ENCODE measurements at regions not wholly inside any gene's neighbourhood (a gene's known extent, or its start where the extent isn't known, plus 50 kb on each side); places are given as distances from the start of the nearest gene placed in this dataset.

GRCh38 chr3:194971965-194972364, 286.3 kb downstream of the FAM43A start:
- DNase-seq (ENCODE audit: low spot score), result no peak

DNA sequence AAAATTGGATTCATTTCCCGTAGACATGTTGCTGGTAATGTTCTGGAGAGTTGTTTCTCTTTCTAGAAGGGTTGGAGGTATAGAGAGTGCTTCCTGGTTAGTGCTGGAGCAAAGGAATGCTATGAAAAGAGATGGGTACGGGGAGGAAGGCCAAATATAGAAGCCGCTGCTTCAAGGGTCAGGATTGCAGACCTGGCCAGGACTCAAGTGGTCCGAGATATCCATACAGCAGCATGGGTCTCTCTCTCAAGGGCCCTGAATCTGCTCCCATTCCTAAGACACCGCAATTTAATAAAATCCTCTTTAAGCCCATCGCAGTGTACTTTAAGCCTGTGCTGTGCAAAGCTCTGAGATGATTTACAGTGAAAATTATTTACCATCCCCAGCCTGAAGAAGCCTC, 287.0 kb downstream of the FAM43A start:
- DNase-seq (ENCODE audit: low spot score), result no peak

DNA sequence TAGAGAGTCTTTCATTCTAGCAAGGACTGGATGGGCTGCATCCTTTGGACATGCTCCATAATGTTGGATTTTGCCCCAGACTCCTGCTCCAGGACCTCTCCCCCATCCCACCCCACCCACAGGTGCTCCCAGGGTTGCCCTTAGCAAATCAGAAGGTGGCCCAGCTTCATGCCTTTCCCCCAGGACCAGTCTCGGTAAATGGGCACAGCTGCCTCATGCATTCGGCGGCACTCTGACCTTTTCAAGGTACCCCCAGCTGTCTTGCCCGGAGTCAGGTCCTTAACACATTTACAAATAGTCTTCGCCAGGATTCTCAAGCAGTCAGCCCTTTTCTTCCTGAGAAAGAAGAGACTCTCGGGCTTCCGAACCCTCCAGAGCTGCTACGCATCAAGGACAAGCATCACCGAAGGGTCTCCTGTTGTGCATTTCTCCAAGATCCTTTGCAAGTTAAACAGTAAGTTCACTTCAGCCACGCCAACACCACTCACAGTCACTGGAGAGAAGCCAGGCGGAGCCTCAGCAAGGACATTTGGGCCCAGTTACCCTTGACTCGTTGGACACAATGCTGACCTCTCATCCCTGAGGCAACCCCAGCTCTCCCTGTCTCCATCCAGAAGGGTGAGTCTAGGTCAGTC, 287.8 kb downstream of the FAM43A start:
- DNase-seq (ENCODE audit: low spot score), result no peak

- DNase-seq (ENCODE audit: low spot score), result no peak
Observed at GRCh38 chr3:194974468-194975135, 288.9 kb downstream of the FAM43A start.

GRCh38 chr3:194976049-194976451, 290.4 kb downstream of the FAM43A start:
- DNase-seq (ENCODE audit: low spot score), result no peak

GRCh38 chr3:194976874-194977273, 291.2 kb downstream of the FAM43A start:
- no peak for DNase-seq (ENCODE audit: low spot score)

DNA sequence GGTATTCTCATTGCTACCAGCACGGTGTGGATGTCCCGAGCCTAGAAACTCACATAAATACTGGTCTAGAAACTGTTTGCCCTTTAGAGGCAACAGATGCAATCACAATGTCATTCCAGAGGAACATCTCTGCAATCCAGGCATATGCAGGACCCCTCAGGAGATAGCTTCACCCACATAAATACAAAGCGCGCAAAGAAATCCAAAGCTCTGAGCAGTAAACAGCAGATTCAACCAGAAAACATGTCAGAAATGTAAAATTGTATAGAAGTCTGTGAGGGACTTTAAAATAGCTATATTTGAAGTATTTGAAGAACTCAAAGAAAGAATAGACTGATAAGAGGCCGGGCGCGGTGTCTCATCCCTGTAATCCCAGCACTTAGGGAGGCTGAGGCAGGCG, 291.7 kb downstream of the FAM43A start:
- DNase-seq (ENCODE audit: low spot score), result no peak

GRCh38 chr3:194979173-194979572, 291.8 kb downstream of the XXYLT1 start:
- DNase-seq (ENCODE audit: low spot score), result no peak

DNA sequence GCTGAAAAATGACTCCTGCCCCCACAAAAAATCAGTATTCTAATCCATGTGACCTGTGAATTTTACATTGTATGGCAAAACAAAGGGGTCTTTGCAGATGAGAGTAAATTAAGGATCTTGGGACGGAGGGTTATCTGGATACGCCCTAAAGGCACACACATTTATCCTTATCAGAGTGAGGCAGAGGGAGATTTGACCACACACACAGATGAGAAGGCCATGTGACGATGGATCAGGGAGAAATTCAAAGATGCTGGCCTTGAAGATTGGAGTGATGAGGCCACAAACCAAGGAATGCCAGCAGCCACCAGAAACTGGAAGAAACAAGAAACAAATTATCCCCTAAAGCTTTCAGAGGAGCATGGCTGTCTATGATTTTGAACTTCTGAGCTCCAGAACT, 288.5 kb downstream of the XXYLT1 start:
- no peak for DNase-seq (ENCODE audit: low spot score)

DNA sequence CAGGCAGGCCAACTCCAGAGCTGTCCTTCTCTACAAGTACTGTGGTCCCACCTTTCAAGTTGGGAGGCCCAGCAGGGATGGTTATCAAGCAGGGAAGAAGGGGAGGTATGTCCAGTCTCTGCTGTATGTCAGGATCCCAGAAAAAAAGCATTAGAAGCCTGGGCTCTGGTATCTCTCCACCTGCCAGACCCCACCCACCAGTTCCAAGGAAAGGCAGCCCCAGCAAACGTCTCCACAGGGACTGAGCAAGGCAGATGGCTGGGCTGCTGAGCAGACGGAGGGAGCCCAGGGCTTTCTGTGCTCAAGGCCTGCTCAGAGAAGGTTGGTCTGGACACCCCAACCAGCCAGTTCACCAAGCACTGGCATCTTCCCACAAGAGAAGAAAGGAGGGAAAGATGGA, 287.8 kb downstream of the XXYLT1 start:
- DNase-seq (ENCODE audit: low spot score), result no peak

GRCh38 chr3:194983620-194984019, 287.3 kb downstream of the XXYLT1 start:
- no peak for DNase-seq (ENCODE audit: low spot score)

DNA sequence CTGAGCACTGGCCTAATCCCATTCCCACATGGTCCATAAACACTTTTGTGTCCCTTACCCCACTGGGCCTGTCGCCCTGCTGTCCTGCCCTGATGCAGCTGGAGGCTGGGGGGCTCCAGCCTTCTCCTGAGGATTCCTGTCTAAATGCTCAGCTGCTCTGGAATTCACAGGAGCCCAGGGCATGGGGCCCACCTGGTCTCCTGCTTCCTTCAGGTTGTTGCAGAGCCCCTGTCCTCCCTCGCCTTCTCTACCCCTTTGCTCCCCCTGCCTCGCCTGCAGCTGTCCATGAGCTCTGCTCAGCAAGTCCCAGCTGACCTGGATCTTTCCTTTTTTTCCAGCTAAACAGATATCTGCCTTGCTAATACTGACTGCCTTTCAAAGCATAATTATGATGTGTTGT, 286.9 kb downstream of the XXYLT1 start:
- DNase-seq (ENCODE audit: low spot score), result no peak

GRCh38 chr3:194984622-194985021, 286.3 kb downstream of the XXYLT1 start:
- no peak for DNase-seq (ENCODE audit: low spot score)

DNA sequence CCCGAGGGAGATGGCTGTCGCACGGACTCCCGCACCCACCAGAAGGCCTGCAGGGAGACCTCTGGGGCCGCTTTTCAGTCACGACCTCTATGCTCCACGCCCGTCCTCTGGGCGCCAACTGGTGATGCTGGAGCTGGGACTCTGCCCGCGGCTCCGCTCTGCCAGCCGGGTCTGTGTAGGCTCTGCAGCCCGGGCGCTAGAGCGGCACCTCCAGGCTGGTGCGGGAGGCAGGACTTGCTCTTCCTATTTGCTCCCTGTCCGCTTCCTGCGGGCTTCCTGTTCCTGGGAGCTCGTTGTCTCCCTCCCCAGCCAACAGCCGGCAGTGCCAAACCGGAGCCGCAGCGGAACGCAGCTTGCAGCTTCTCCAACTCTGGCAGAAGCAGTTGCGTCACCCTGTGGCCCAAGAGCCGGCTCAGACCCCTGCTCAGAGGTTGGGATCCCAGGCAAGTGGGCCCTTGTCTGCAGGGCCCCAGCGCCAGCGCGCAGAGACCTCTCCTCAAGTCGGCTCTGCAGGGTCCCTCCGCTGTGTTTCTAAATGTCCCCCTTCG, 285.9 kb downstream of the XXYLT1 start:
- DNase-seq (ENCODE audit: low spot score), result no peak

DNA sequence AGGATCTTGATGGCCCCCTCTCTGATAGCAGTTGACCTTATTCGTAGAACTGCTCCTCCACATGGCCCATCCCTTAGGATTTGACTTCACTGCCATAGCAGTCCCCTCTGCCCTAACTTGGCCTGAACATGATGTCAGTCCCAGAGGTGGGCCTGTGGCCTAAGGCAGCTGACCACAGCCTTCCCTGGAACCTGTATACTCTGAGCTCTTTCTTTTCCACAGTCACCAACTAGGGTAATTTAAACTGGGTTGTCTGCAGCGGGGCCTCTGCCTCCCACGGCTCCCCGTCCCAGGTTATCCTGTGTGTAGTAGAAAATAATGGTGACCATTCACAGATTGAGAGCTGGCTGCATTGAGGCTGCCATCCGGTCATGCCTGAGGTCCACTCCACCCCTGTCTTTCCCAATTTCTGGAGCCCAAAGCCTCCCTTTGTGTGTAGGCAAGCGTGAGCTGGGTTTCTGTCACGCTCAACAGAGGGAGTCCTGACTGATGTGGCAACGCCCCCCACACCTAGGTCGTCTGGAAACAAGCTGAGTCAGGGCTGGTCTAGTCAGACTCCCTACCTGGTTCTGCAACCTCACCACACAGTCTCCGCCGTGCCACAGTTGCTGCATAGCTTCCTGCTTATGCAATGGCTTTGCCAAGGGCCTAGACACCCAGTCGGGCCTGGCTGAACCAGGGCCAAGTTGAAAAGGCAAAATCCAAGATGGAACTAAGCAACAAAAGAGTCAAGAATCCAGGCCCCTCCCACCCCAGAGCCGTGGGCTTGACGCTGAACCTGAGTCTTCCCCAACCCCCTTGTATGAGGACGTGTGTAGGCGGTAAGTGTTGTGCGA, 284.5 kb downstream of the XXYLT1 start:
- no peak for DNase-seq (ENCODE audit: low spot score)

DNA sequence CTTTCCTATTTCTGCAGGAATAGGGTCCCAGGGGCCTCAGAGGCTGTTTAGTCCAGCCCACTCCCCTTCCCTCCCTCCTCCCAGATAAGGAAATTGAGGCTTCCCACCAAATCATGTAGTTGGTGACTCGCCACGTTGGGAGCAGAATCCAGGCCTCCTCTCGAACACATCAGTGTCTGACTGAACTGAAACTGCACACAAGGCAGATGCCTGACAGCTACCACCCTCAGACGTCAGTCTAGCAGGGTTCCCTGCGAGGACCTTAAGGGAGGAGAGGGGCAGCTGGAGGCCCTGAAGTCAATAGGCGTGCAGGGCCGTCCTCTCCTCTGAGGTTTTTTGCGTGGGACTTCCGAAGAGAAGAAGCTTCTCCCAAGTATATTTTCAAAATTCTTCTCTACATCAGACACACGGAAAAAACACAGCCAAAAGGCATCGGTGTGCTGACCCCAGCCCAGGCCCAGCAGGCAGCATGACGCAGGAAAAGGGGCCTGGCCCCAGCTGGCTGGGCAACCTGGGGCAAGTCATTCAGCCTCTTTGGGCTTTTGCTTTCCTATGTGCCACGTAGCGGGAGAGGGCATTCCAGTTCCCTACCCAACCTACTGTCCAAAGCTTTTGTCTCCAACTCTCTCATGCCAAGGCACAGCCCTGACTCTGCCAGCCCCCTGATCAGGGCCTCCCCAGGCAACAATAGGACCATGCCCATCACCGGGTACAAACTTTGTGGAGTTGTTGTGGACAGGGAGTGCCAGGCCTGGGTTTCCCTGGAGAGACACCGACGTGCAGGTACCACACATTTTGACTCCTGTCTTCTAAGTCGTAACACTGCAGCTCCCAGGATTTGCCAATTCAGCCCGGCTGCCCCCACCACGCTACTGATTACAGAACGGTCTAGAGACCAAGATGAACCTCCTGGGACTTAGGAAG, 283.1 kb downstream of the XXYLT1 start:
- no peak for DNase-seq (ENCODE audit: low spot score)

DNA sequence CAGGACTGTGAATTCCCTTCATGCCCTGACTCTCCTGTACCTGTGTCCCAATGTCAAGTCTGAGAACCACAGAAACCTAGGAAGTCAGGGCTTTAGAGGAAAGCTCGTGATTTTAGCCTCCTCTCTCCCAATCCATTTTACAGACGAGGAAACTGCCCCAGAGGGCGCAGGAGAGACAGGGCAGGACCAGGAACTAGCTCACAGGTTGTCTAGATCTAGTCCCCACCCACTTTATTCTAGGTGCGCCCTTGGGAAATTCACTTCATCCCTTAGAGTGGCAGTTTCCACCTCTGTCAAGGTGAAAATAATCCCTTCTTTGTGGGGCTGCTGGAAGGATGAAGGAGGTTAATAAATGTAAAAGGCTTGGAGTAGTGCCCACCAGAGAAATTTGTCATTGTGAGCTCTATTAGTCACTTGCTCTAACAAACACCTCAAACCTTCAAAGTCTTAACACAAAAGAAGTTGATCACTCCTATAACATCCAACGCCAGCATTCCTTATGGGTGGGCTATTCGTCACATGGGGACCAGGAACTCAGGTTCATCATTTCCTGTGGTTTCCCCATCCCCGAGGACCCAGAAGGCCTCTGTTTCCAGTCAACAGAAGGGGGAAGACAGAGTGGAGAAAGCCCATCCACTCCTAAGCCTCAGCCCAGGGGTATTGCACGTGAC, 282.3 kb downstream of the XXYLT1 start:
- DNase-seq (ENCODE audit: low spot score), result no peak

DNA sequence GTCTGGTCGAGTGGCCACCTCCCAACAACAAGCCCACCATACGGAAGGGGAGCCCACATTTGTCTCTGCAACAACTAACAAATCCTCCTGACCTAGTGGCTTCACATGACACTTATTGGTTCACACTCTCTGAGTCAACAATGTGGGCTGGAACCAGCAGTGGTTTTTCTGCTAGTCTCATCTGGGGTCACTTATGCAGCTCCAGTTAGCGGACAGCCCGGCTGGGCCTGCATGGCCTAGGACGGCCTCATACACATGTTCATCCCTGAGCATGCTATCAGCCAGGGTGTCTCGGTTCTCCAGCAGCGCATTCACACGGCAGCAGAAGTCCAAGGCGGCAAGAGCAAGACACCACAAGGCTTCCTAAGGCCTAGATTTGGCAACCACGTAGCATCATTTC, 281.7 kb downstream of the XXYLT1 start:
- DNase-seq (ENCODE audit: low spot score), result no peak

GRCh38 chr3:194990454-194991337, 280.3 kb downstream of the XXYLT1 start:
- DNase-seq (ENCODE audit: low spot score), result no peak

DNA sequence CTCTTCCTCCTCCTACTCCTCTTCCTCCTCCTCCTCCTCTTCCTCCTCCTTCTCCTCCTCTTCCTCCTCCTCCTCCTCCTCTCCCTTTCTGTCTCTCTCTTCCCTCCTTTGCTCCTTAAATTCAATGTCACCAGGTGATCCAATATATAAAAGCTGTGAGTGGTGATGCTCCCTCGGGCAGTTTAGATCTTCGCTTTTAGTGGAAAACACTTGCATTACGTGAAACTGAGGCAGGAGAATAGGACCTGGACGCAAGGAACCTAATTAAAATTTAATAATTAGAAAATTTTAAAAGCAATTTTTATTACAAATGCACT, 279.7 kb downstream of the XXYLT1 start:
- DNase-seq (ENCODE audit: low spot score), result no peak
